NCI-H748 treated with DMSO at 0.1 percent for 48 hours (cell line): ENCODE measurements at regions not wholly inside any gene's neighbourhood (a gene's known extent, or its start where the extent isn't known, plus 50 kb on each side); places are given as distances from the start of the nearest gene placed in this dataset.

ENCODE experiments used
- DNase-seq: peaks from one replicate; lab custom pipeline; 2025; lab: John Stamatoyannopoulos, UW

DNA sequence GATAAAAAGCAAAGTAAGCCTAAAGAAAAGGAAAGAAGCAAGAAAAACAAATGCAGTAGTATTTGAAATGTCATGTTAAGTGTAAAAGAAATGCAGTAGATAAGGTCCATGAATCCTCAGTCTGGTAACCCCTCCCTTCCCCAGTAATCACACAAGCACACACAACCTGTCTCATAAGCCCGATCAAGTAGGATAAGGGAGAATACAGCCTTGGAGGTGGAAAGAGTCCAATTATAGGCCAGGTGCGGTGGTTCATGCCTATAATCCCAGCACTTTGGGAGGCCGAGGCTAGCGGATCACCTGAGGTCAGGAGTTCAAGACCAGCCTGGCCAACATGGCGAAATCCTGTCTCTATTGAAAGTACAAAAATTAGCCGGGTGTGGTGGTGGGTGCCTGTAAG lies 117.9 kb downstream of the GADD45G start:
- DNase-seq = no peak

- DNase-seq = no peak
These were observed 118.8 kb downstream of the GADD45G start for GRCh38 chr9:89723469-89724100.

- no peak for DNase-seq
These were observed 119.8 kb downstream of the GADD45G start for GRCh38 chr9:89724659-89725058.

- no peak for DNase-seq
These were observed 120.5 kb downstream of the GADD45G start for GRCh38 chr9:89725271-89725670.

DNA sequence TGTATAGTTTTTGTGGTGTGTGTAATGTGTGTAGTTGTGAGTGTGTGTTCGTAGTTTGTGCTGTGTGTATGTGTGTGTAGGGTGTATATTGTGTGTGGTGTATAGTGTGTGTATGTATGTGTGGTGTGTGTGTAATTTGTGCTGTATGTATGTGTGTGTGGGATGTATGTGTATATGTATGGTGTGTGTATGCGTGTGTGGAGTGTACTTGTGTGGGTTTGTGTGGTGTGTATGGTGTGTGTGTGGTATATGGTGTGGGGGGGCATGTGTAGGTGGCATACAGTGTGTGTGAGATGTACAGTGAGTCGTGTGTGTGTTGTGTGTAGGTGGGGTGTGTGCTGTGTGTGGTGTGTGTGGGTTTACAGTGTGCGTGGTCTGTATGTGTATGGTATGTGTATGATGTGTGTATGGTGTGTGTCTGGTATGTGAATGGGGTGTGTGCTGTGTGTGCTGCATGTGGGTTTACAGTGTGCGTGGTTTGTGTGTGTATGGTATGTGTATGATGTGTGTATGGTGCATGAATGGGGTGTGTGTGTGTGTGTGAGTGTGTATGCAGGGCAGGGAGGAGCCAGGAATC lies 125.2 kb downstream of the GADD45G start:
- no peak for DNase-seq

DNA sequence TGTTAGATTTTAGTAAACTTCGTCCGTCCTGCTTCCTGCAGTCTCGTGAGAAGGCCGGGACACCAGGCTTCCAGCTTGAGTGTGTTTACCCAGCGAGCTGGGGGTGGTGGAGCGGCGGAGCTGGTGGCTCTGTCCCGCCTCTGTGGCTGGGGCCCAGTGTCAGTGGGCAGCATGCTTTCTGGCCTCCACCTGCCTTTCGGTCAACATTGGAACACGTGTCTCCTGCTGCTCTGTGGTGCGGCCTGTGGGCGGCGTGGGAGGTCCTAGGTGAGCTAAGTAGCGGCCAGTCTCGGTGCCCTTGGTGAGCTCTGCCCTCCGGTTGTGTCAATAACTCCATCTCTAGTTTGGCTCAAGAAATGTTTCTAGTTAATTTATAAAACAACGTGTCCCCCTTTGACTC lies 125.9 kb downstream of the GADD45G start:
- peak; percentile 88 for DNase-seq

GRCh38 chr9:89731262-89732182 lies 126.7 kb downstream of the GADD45G start:
- no peak for DNase-seq

DNA sequence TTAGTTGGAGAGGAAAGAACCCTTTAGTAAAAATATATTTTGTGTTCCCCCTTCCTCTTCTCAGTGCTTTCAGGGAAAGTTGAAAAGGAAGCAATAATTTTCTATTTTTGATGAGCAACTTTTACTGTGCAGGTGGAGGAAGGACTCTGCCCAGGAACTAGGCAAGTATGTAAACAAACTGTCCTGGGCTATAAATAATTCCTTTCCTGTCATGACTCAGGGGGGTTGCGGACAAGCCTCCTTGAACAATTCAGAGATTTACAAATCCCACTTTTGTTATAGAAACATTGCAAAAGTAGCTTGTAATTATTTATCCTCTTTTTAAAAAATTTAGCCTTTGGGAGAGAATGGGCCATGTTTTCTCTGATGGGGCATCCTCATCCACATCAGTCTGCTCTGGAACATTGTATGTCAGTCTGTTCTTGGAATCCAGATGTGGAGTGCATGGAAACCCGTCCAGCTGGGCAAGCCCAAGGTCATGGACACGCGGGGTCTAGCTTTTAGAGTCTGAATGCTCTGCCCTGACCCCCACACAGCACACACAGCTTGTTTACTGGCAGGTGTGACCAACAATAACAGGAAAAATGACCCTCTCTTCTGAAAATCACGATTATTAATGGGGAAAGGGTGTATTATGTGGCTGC lies 127.6 kb downstream of the GADD45G start:
- no peak for DNase-seq

DNA sequence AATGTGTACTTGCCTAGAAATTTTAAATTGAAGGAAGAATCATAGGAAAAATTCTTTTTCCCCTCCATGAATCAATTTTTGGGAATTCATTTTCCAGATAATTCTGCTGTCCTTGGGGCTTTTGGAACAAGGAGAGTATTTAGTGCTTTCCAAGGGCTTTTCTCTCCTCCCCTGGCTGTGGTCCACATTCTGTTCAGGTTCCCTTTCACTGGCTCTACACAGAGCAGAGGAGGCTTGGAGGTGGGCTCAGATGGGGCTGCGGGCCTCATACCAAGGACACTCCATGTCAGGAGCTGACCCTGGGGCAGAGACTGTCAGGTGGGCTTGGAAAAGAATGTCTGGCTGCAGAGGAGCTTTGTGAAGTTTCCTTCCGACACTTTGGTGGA lies 128.1 kb downstream of the GADD45G start:
- no peak for DNase-seq

GRCh38 chr9:89734600-89735041 lies 129.8 kb downstream of the GADD45G start:
- DNase-seq = no peak

GRCh38 chr9:89738137-89738932 lies 133.5 kb downstream of the GADD45G start:
- no peak for DNase-seq

DNA sequence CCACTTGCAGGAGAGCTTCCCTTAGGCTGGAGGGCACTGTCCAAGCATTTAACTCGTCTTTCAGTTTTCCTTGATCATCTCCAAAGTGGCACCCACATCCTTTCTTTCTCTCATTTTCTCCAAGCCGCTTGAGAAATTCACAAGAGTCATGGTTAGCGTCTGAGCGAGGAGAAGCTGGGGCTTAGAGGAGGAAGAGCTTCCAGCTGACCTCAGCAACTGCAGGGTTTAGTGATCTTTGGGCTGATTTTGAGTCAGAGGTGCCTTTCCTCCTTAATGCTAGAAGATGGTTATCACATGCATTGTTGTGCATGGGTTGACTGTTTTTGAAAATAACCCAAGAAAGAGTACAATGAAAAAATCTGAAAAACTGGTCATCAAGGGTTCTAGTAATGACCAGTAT lies 134.7 kb downstream of the GADD45G start:
- DNase-seq = no peak

DNA sequence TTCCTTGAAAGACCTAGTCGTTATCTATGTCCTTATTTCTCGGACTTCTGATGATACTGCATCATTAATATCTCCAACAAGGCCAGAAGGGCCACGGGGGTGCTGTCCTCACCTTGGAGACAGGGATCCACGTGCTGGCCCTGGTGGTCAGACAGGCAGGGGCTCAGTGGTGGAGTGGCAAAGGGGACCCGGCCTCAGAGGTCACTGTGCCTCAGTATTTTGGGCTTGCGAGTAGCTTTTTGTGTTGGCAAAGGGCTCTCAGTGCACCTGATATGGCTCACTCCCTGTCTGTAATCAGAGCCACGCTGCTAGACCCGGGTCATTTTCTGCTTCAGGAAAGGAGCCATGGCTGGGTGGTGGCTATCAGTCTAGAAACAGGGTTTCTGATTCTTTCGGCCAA lies 135.1 kb downstream of the GADD45G start:
- DNase-seq = no peak

DNA sequence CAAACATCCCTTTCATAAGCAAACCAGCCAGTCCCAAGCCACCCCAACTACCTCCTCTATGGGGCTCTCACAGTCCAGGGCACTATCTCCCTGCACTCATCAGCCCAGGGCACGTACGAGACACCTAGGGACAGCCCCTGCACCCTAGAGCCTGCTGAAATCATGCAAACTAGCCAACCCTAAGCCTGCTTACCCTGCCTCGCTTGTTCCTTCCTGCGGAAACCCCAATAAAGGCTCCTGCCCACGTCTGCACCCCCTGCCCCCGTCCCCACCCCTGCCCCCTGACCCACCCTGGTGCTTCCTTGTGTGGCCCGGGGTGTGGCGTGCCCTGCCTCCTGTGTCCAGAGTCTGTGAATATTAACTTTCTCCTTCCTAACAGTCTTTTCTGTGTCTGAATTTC lies 135.9 kb downstream of the GADD45G start:
- no peak for DNase-seq

- no peak for DNase-seq
These were observed 137.8 kb downstream of the GADD45G start for GRCh38 chr9:89742660-89743059.

DNA sequence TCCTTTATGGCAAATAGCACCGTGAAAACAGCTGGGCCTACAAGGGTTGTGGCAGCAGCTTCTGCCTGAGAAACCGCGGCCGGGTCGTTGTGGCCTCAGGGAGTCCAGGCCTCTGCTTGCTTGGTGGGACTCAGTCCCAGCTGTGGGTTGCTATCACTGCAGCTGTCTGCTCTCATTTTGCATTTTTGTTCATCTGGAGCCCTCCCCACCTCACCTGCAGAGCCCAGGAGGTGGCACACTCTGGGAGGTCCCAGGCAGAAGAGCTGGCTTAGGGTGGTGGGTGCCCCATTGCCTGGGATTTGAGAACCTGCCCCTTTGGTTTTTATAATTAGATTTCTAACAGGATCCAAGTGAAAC lies 138.4 kb downstream of the GADD45G start:
- DNase-seq = no peak

GRCh38 chr9:89743573-89744254 lies 138.9 kb downstream of the GADD45G start:
- no peak for DNase-seq

DNA sequence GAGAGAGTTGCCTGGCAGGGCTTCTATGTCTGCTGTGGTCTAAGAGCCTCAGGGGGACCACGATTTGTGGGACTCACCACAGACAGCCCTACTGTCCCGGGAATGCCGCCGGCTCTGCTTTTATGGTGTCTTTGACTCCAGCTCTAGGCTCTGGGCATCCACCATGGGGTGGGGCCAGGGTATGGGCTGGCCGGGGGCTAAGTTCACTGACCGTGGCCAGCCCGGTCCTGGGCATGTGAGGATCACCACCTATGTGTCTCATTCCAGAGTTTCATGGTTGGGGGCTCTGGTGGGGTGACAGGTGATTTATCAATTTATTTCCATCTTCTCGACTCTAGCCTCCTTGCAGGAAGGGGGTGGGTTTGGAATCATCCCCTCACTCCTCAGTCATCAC lies 139.4 kb downstream of the GADD45G start:
- DNase-seq = no peak

- no peak for DNase-seq
These were observed 139.9 kb downstream of the GADD45G start for GRCh38 chr9:89744730-89745129.

GRCh38 chr9:89745601-89746376 lies 141.0 kb downstream of the GADD45G start:
- no peak for DNase-seq
